HepG2 (cell line): ENCODE measurements at regions not wholly inside any gene's neighbourhood (a gene's known extent, or its start where the extent isn't known, plus 50 kb on each side); places are given as distances from the start of the nearest gene placed in this dataset.

Experiments used
- HMG20B ChIP-seq: conservative IDR thresholded peaks from 2 replicates; pipeline ENCODE4 v1.6.1; 2016; ENCODE audit warnings: missing genetic modification reagents, missing compliant biosample characterization
- HNRNPH1 ChIP-seq: fragments of 200-400 bp; formaldehyde crosslinking; optimal IDR thresholded peaks from 2 replicates; pipeline ENCODE3; 2017; ENCODE audit warnings: mild to moderate bottlenecking, low read depth, low read length
- JDP2 ChIP-seq: sonication (generic); formaldehyde crosslinking; IDR thresholded peaks from 2 replicates; pipeline ENCODE4 v1.8.1; 2022; ENCODE audit warnings: missing genetic modification reagents, borderline replicate concordance
- SIN3B ChIP-seq: fragments of 150-350 bp; IDR thresholded peaks from 2 replicates; pipeline ENCODE4 v1.6.1; 2014; ENCODE audit warnings: low read length
- SNAI1 ChIP-seq: sonication (generic); formaldehyde crosslinking; IDR thresholded peaks from 2 replicates; pipeline ENCODE4 v1.5.0; 2020; ENCODE audit warnings: mild to moderate bottlenecking, missing genetic modification reagents, borderline replicate concordance
- TAF1 ChIP-seq: sonication (generic); formaldehyde crosslinking; IDR thresholded peaks from 2 replicates; pipeline ENCODE4 v1.4.0; 2020; ENCODE audit warnings: missing genetic modification reagents
- ZNF180 ChIP-seq: sonication (generic); formaldehyde crosslinking; IDR thresholded peaks from 2 replicates; pipeline ENCODE4 v1.4.0; 2020; ENCODE audit warnings: low read depth, missing genetic modification reagents, borderline replicate concordance
- ZNF30 ChIP-seq: sonication (generic); formaldehyde crosslinking; IDR thresholded peaks from 2 replicates; pipeline ENCODE4 v1.5.0; 2020; ENCODE audit warnings: mild to moderate bottlenecking, missing genetic modification reagents
- ZNF331 ChIP-seq: sonication (generic); formaldehyde crosslinking; IDR thresholded peaks from 2 replicates; pipeline ENCODE4 v1.4.0; 2020; ENCODE audit warnings: missing genetic modification reagents
- TF ChIP-seq, protein P1 (sequence below): sonication (generic); formaldehyde crosslinking; IDR thresholded peaks from 2 replicates; pipeline ENCODE4 v1.4.0; 2020; ENCODE audit warnings: missing genetic modification reagents
- TF ChIP-seq, protein P2 (sequence below): sonication (generic); formaldehyde crosslinking; IDR thresholded peaks from 2 replicates; pipeline ENCODE4 v1.4.0; 2020; ENCODE audit warnings: missing genetic modification reagents
- TF ChIP-seq, protein P3 (sequence below): sonication (generic); formaldehyde crosslinking; IDR thresholded peaks from 2 replicates; pipeline ENCODE4 v1.4.0; 2020; ENCODE audit warnings: missing genetic modification reagents

DNA sequence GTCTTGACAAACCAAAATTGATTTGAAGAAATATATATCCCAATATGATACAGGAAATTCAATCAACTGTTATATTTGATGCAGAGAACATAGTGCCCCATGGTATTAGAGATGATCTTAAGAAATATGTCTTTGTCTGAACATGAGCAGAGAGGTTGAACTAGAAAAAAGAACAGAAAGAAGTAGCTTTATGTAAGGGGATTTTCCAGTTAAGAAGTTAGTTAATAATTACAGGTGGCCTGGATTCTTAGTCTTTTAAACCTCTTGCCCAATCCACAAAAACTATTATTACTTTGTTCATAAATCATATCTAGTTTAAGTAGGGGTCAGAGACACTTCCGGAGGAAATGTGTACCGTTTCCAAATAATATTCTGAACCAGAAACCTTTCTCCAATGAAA, 1186.7 kb upstream of the EPHA6 start (continued):
- TF ChIP-seq, protein P1, sequence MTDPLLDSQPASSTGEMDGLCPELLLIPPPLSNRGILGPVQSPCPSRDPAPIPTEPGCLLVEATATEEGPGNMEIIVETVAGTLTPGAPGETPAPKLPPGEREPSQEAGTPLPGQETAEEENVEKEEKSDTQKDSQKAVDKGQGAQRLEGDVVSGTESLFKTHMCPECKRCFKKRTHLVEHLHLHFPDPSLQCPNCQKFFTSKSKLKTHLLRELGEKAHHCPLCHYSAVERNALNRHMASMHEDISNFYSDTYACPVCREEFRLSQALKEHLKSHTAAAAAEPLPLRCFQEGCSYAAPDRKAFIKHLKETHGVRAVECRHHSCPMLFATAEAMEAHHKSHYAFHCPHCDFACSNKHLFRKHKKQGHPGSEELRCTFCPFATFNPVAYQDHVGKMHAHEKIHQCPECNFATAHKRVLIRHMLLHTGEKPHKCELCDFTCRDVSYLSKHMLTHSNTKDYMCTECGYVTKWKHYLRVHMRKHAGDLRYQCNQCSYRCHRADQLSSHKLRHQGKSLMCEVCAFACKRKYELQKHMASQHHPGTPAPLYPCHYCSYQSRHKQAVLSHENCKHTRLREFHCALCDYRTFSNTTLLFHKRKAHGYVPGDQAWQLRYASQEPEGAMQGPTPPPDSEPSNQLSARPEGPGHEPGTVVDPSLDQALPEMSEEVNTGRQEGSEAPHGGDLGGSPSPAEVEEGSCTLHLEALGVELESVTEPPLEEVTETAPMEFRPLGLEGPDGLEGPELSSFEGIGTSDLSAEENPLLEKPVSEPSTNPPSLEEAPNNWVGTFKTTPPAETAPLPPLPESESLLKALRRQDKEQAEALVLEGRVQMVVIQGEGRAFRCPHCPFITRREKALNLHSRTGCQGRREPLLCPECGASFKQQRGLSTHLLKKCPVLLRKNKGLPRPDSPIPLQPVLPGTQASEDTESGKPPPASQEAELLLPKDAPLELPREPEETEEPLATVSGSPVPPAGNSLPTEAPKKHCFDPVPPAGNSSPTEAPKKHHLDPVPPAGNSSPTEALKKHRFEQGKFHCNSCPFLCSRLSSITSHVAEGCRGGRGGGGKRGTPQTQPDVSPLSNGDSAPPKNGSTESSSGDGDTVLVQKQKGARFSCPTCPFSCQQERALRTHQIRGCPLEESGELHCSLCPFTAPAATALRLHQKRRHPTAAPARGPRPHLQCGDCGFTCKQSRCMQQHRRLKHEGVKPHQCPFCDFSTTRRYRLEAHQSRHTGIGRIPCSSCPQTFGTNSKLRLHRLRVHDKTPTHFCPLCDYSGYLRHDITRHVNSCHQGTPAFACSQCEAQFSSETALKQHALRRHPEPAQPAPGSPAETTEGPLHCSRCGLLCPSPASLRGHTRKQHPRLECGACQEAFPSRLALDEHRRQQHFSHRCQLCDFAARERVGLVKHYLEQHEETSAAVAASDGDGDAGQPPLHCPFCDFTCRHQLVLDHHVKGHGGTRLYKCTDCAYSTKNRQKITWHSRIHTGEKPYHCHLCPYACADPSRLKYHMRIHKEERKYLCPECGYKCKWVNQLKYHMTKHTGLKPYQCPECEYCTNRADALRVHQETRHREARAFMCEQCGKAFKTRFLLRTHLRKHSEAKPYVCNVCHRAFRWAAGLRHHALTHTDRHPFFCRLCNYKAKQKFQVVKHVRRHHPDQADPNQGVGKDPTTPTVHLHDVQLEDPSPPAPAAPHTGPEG (CRISPR knock-in tag), result no peak
- TF ChIP-seq SIN3B (no peak), ZNF331 (no peak), SNAI1 (CRISPR knock-in tag) (no peak), JDP2 (CRISPR knock-in tag) (no peak), ZNF30 (CRISPR knock-in tag) (no peak), HNRNPH1 (no peak), ZNF180 (CRISPR knock-in tag) (no peak), HMG20B (CRISPR knock-in tag) (no peak), TAF1 (CRISPR knock-in tag) (no peak)
- TF ChIP-seq, protein P2, sequence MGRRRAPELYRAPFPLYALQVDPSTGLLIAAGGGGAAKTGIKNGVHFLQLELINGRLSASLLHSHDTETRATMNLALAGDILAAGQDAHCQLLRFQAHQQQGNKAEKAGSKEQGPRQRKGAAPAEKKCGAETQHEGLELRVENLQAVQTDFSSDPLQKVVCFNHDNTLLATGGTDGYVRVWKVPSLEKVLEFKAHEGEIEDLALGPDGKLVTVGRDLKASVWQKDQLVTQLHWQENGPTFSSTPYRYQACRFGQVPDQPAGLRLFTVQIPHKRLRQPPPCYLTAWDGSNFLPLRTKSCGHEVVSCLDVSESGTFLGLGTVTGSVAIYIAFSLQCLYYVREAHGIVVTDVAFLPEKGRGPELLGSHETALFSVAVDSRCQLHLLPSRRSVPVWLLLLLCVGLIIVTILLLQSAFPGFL (CRISPR knock-in tag), result no peak
- TF ChIP-seq, protein P3, sequence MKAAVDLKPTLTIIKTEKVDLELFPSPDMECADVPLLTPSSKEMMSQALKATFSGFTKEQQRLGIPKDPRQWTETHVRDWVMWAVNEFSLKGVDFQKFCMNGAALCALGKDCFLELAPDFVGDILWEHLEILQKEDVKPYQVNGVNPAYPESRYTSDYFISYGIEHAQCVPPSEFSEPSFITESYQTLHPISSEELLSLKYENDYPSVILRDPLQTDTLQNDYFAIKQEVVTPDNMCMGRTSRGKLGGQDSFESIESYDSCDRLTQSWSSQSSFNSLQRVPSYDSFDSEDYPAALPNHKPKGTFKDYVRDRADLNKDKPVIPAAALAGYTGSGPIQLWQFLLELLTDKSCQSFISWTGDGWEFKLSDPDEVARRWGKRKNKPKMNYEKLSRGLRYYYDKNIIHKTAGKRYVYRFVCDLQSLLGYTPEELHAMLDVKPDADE (CRISPR knock-in tag), result no peak
- TF ChIP-seq, all 625 proteins: peak for 0
